CD4-positive, alpha-beta T cell (primary cell): ENCODE measurements at regions not wholly inside any gene's neighbourhood (a gene's known extent, or its start where the extent isn't known, plus 50 kb on each side); places are given as distances from the start of the nearest gene placed in this dataset.
"Not testable (repeated sequence)": the region's sequence is repeated elsewhere in the genome, so short reads cannot be mapped to it uniquely, and the experiment has no call there.

ENCODE experiments used
- ATAC-seq: fragments of 200-7000 bp; cut with Tn5 transposase; one replicate; pipeline ENCODE4 v1.10.0; 2022; ENCODE audit warnings: mild to moderate bottlenecking; ENCODE audit not compliant: poor library complexity
- CTCF ChIA-PET: fragments of 350-600 bp; sonication (Branson Sonifier 250); formaldehyde crosslinking; loops from one replicate; lab custom pipeline; 2021; ENCODE audit warnings: antibody characterized with exemption, inconsistent platforms; lab: Charles Lee
- POLR2A ChIA-PET: fragments of 350-600 bp; sonication (Branson Sonifier 250); formaldehyde crosslinking; loops from one replicate; lab custom pipeline; 2021; ENCODE audit warnings: antibody characterized with exemption, inconsistent platforms; lab: Charles Lee
- DNase-seq, 14 experiments: peaks; one replicate each; pipeline ENCODE4 v3.0.0-alpha.2; 2013 to 2020; ENCODE audit warnings: mixed read lengths in 2 of 14
- H3K27ac ChIP-seq, 2 donors: one replicate each; pipeline versions ENCODE4 v1.5.1 to v1.7.0; 2013; ENCODE audit warnings: low read length in 2 of 2, low read depth in 1 of 2, mild to moderate bottlenecking in 1 of 2
- H3K27me3 ChIP-seq, 2 experiments: 1 replicate in 1 of 2; 2 replicates in 1 of 2; pipeline versions ENCODE4 v1.6.1 to v1.7.0; 2013; ENCODE audit warnings: low read length in 2 of 2, control low read depth in 1 of 2, mild to moderate bottlenecking in 1 of 2, moderate library complexity in 1 of 2; ENCODE audit not compliant: insufficient read depth in 2 of 2, control insufficient read depth in 1 of 2
- H3K36me3 ChIP-seq: one replicate; pipeline ENCODE4 v1.6.1; 2013; ENCODE audit warnings: low read length, control low read depth; ENCODE audit not compliant: insufficient read depth
- H3K4me1 ChIP-seq: one replicate; pipeline ENCODE4 v1.6.1; 2013; ENCODE audit warnings: low read length, control low read depth; ENCODE audit not compliant: insufficient read depth
- H3K4me3 ChIP-seq: one replicate; pipeline ENCODE4 v1.5.1; 2013; ENCODE audit warnings: mild to moderate bottlenecking, low read length, moderate library complexity
- H3K9me3 ChIP-seq, 2 experiments: 1 replicate in 1 of 2; 2 replicates in 1 of 2; pipeline versions ENCODE4 v1.6.1 to v1.7.0; 2013; ENCODE audit warnings: low read length in 2 of 2, mild to moderate bottlenecking in 2 of 2, control low read depth in 1 of 2, moderate library complexity in 1 of 2; ENCODE audit not compliant: control insufficient read depth in 1 of 2, insufficient read depth in 1 of 2
- H3K27ac Mint-ChIP-seq: one replicate; pipeline ENCODE4 v1.8.0; 2020; ENCODE audit warnings: mixed read lengths
- H3K27me3 Mint-ChIP-seq: one replicate; pipeline ENCODE4 v1.8.0; 2021; ENCODE audit warnings: mixed read lengths
- H3K36me3 Mint-ChIP-seq: one replicate; pipeline ENCODE4 v1.8.0; 2021; ENCODE audit warnings: low read depth, mixed read lengths
- H3K4me1 Mint-ChIP-seq: one replicate; pipeline ENCODE4 v1.8.0; 2021; ENCODE audit warnings: low read depth, mixed read lengths
- H3K4me3 Mint-ChIP-seq: one replicate; pipeline ENCODE4 v1.8.0; 2020; ENCODE audit warnings: mild to moderate bottlenecking, mixed read lengths
- H3K9me3 Mint-ChIP-seq: one replicate; pipeline ENCODE4 v1.8.0; 2020; ENCODE audit warnings: mixed read lengths
- CTCF ChIP-seq: fragments of 200-600 bp; IDR thresholded peaks from one replicate; pipeline ENCODE4 v1.8.0; 2022; ENCODE audit warnings: antibody characterized with exemption, mild to moderate bottlenecking
- intact Hi-C, 2 experiments: fragments of 100-400 bp; cut with DNase I in 1 of 2; cut with micrococcal nuclease in 1 of 2; formaldehyde crosslinking; loops; one replicate each; pipeline versions ENCODE4 v1.15.1 to v1.9.0; 2023 to 2025; cut with DNase I, micrococcal nuclease

- no peak overlapping the region for H3K27ac Mint-ChIP-seq
- no peak for DNase-seq
- no peaks in the 10 kb centered on the region for H3K36me3 ChIP-seq
- no peaks in the 10 kb centered on the region for H3K4me1 ChIP-seq
- no peak for ATAC-seq
- H3K27ac ChIP-seq: no peak overlapping the region
- H3K36me3 Mint-ChIP-seq: no peaks in the 10 kb centered on the region
- H3K4me3 ChIP-seq: no peak overlapping the region
- no peak for TF ChIP-seq CTCF
- no peaks in the 10 kb centered on the region for H3K27me3 Mint-ChIP-seq
- ChIA-PET CTCF (no interaction called here), POLR2A (no interaction called here)
- H3K4me1 Mint-ChIP-seq: no peaks in the 10 kb centered on the region
- no peak overlapping the region for H3K4me3 Mint-ChIP-seq
- intact Hi-C loops: no loop called here
- H3K27me3 ChIP-seq: peaks cover 0 to 6% of the 10 kb centered on the region in 2 experiments
- peaks cover 15 to 17% of the 10 kb centered on the region in 2 experiments for H3K9me3 ChIP-seq
- H3K9me3 Mint-ChIP-seq: peaks cover 2% of the 10 kb centered on the region
Observed at GRCh38 chr6:6951355-6951754, 156.4 kb upstream of the RREB1 start.

- no peaks in the 10 kb centered on the region for H3K27me3 Mint-ChIP-seq
- H3K4me1 Mint-ChIP-seq: no peaks in the 10 kb centered on the region
- H3K27ac Mint-ChIP-seq: no peak overlapping the region
- no peak for TF ChIP-seq CTCF
- Histone ChIP-seq H3K4me3 (no peak overlapping the region), H3K9me3 (peaks cover 15 to 17% of the 10 kb centered on the region in 2 experiments), H3K27me3 (peaks cover 0 to 6% of the 10 kb centered on the region in 2 experiments), H3K4me1 (no peaks in the 10 kb centered on the region), H3K27ac (no peak overlapping the region), H3K36me3 (no peaks in the 10 kb centered on the region)
- H3K36me3 Mint-ChIP-seq: no peaks in the 10 kb centered on the region
- ATAC-seq (no peak), DNase-seq (no peak)
- no peak overlapping the region for H3K4me3 Mint-ChIP-seq
- intact Hi-C loops: no loop called here
- ChIA-PET CTCF (no interaction called here), POLR2A (no interaction called here)
- peaks cover 2% of the 10 kb centered on the region for H3K9me3 Mint-ChIP-seq
Observed at GRCh38 chr6:6952484-6952883, 155.3 kb upstream of the RREB1 start.

- POLR2A ChIA-PET, H3K36me3 Mint-ChIP-seq, DNase-seq, H3K27me3 Mint-ChIP-seq, H3K9me3 Mint-ChIP-seq, H3K4me1 Mint-ChIP-seq, H3K27ac ChIP-seq, CTCF ChIA-PET, H3K4me1 ChIP-seq, H3K27me3 ChIP-seq, ATAC-seq, H3K36me3 ChIP-seq, H3K4me3 ChIP-seq, intact Hi-C loops, H3K4me3 Mint-ChIP-seq, H3K27ac Mint-ChIP-seq: not testable (repeated sequence)
- H3K9me3 ChIP-seq: peaks cover 15 to 17% of the 10 kb centered on the region in 2 experiments
Observed at GRCh38 chr6:6952927-6953326, 154.8 kb upstream of the RREB1 start.

- no peak for ATAC-seq
- CTCF ChIA-PET: no interaction called here
Observed at GRCh38 chr6:6960571-6961251, 147.1 kb upstream of the RREB1 start.

More at GRCh38 chr6:6960571-6961251, 147.1 kb upstream of the RREB1 start:
- no peak for DNase-seq
- Mint-ChIP-seq H3K27me3 (no peaks in the 10 kb centered on the region), H3K4me3 (no peak overlapping the region), H3K27ac (no peak overlapping the region), H3K4me1 (no peaks in the 10 kb centered on the region), H3K9me3 (peaks cover 2% of the 10 kb centered on the region), H3K36me3 (no peaks in the 10 kb centered on the region)
- Histone ChIP-seq H3K4me3 (no peak overlapping the region), H3K4me1 (no peaks in the 10 kb centered on the region), H3K27me3 (no peaks in the 10 kb centered on the region), H3K36me3 (no peaks in the 10 kb centered on the region), H3K9me3 (no peaks in the 10 kb centered on the region), H3K27ac (no peak overlapping the region)
- POLR2A ChIA-PET: no interaction called here
- TF ChIP-seq CTCF: no peak
- intact Hi-C loops: no loop called here
